DOHH2 (cell line): ENCODE measurements at regions not wholly inside any gene's neighbourhood (a gene's known extent, or its start where the extent isn't known, plus 50 kb on each side); places are given as distances from the start of the nearest gene placed in this dataset.

Source experiments
- H3F3A ChIP-seq: fragments of 200-600 bp; sonication (generic), shearing (Covaris generic); 2 replicates; pipeline ENCODE4 v1.6.0; 2016; ENCODE audit warnings: antibody characterized with exemption, mild to moderate bottlenecking; ENCODE audit not compliant: control insufficient read depth, insufficient read depth
- H3K27ac ChIP-seq: fragments of 200-600 bp; sonication (generic); 2 replicates; pipeline ENCODE4 v1.5.1; 2014; ENCODE audit warnings: low read depth, mild to moderate bottlenecking, low read length, moderate library complexity
- H3K27me3 ChIP-seq: fragments of 200-600 bp; sonication (generic); 2 replicates; pipeline ENCODE4 v1.6.1; 2014; ENCODE audit warnings: mild to moderate bottlenecking, low read length, mixed read lengths; ENCODE audit not compliant: control insufficient read depth
- H3K36me3 ChIP-seq: fragments of 200-600 bp; sonication (generic); 2 replicates; pipeline ENCODE4 v1.6.1; 2014; ENCODE audit warnings: mild to moderate bottlenecking, low read length, moderate library complexity, mixed read lengths; ENCODE audit not compliant: control insufficient read depth
- H3K4me1 ChIP-seq: fragments of 200-600 bp; sonication (generic); 2 replicates; pipeline ENCODE4 v1.6.1; 2014; ENCODE audit warnings: mild to moderate bottlenecking, low read length, mixed read lengths; ENCODE audit not compliant: control insufficient read depth
- H3K4me2 ChIP-seq: fragments of 200-600 bp; sonication (generic); 2 replicates; pipeline ENCODE4 v1.6.0; 2014; ENCODE audit warnings: mild to moderate bottlenecking, low read length, moderate library complexity
- H3K4me3 ChIP-seq: fragments of 200-600 bp; sonication (generic); 2 replicates; pipeline ENCODE4 v1.5.1; 2014; ENCODE audit warnings: mild to moderate bottlenecking, low read length, mixed read lengths
- H3K79me2 ChIP-seq: fragments of 200-600 bp; sonication (generic); 2 replicates; pipeline ENCODE4 v1.6.1; 2014; ENCODE audit warnings: mild to moderate bottlenecking, low read length, mixed read lengths; ENCODE audit not compliant: control insufficient read depth
- H3K9me2 ChIP-seq: fragments of 200-600 bp; sonication (generic); replicated peaks from 2 replicates; pipeline ENCODE4 v1.6.1; 2014; ENCODE audit warnings: mild to moderate bottlenecking, low read length, mixed read lengths; ENCODE audit not compliant: control insufficient read depth
- H3K9me3 ChIP-seq: fragments of 200-600 bp; sonication (generic); 2 replicates; pipeline ENCODE4 v1.6.1; 2014; ENCODE audit warnings: antibody characterized with exemption, low read length, mixed read lengths; ENCODE audit not compliant: control insufficient read depth, insufficient read depth
- H4K20me1 ChIP-seq: fragments of 200-600 bp; sonication (generic); 2 replicates; pipeline ENCODE4 v1.6.0; 2014; ENCODE audit warnings: low read depth, mild to moderate bottlenecking, antibody characterized with exemption, low read length, moderate library complexity; ENCODE audit not compliant: control insufficient read depth, insufficient read depth
- EZH2phosphoT487 ChIP-seq: fragments of 200-600 bp; sonication (generic); IDR thresholded peaks from 2 replicates; pipeline ENCODE4 v1.6.1; 2017; ENCODE audit warnings: borderline replicate concordance, mild to moderate bottlenecking, antibody characterized with exemption, low read length, moderate library complexity, mixed read lengths
- TF ChIP-seq, protein P1 (sequence below): fragments of 200-600 bp; sonication (generic); IDR thresholded peaks from one replicate; pipeline ENCODE4 v1.5.1; 2014; ENCODE audit warnings: antibody characterized with exemption, mild to moderate bottlenecking, low read depth, low read length; ENCODE audit not compliant: poor library complexity, severe bottlenecking

DNA sequence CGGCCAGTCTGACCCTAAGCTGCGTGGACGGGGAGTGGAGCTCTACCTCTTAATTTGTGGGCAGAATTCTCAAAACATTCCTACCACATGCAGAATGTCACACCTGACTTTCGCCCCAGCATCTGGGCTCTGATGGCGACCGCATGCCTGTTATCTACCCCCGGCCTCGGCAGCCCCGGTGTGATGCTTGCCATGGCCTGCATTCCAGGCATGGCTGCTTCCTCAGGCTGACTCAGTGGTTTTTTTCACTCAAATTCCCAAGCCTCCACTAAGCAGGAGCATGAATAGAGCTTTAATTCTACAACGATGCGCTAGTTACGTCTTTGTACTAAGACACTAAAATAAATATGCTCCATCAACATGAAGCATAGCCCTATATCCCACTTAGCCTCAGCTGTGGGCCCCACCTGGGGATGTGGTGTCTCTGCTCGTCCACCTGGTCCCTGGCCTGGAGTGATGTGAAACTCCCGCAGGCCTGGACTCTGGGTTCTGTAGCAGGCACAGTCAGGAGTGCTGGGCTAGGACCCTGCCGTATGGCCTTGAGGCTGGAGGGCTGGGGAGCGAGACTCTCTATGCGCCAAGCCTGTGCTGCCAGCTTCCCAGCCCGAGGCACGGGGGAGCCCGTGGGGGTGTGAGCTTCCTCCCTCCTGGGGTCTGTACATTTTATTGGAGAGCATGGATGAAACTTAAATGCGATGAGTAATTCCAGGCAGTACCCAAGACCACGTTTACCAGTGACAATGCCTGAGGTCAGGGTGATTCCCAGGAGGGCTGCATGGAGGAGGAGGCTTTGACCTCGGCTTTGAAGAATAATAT, 153.2 kb downstream of the CTTN start:
- Histone ChIP-seq H3K4me1 (no peaks in the 10 kb centered on the region), H3F3A (no peaks in the 10 kb centered on the region), H3K36me3 (no peaks in the 10 kb centered on the region), H3K4me2 (no peak overlapping the region), H3K4me3 (no peak overlapping the region), H3K9me3 (no peaks in the 10 kb centered on the region), H3K27ac (no peak overlapping the region), H3K79me2 (no peaks in the 10 kb centered on the region), H4K20me1 (no peaks in the 10 kb centered on the region), H3K9me2 (no peaks in the 10 kb centered on the region), H3K27me3 (no peaks in the 10 kb centered on the region)
- TF ChIP-seq, protein P1, sequence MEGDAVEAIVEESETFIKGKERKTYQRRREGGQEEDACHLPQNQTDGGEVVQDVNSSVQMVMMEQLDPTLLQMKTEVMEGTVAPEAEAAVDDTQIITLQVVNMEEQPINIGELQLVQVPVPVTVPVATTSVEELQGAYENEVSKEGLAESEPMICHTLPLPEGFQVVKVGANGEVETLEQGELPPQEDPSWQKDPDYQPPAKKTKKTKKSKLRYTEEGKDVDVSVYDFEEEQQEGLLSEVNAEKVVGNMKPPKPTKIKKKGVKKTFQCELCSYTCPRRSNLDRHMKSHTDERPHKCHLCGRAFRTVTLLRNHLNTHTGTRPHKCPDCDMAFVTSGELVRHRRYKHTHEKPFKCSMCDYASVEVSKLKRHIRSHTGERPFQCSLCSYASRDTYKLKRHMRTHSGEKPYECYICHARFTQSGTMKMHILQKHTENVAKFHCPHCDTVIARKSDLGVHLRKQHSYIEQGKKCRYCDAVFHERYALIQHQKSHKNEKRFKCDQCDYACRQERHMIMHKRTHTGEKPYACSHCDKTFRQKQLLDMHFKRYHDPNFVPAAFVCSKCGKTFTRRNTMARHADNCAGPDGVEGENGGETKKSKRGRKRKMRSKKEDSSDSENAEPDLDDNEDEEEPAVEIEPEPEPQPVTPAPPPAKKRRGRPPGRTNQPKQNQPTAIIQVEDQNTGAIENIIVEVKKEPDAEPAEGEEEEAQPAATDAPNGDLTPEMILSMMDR, result no peak
- TF ChIP-seq EZH2phosphoT487, result no peak

DNA sequence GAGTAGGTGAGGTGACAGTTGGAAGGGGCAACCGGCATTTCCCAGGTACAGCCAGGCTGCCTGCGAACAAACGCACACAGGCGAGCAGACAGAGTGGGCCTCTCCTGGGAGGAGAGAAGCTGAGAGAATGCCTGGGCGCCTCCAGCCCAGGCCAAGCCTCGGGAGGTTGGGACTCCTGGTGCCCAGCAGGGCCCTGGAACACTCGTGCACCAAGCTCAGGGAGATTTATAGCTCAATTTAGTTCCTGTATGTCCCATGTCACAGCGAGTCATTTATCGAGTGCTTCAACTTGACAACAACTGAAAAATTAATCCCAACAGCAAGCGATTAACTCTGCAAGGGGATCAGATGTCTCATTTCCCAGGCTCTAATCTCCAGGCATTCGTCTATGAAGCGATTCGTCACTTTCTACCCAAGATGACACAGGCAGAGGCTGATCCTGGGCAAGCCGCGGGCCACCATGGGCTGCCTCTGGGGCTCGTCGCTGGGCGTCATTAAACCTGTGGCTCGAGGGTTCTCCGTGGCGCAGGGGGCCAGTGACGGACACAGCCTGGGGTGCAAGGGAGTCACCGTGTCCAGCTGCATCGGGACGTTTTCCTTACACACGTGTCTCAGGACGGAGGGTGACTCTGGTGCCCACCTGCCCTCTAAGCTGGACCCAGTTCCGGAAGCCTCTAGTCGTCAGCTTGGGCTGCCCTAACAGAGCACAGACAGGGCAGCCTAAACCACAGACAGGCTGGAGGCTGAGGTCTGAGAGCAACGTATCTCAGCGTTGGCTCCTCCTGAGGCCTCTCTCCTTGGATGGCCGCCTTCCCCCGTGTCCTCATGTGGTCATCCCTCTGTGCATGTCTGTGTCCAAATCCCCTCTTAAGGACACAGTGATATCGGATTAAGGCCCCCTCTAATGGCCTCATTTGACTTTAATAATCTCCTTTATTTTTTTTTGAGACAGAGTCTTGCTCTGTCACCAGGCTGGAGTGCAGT, 154.1 kb downstream of the CTTN start:
- H3K4me1 ChIP-seq, result no peaks in the 10 kb centered on the region
- no peaks in the 10 kb centered on the region for H3K9me2 ChIP-seq
- no peaks in the 10 kb centered on the region for H3K79me2 ChIP-seq
- no peaks in the 10 kb centered on the region for H3K36me3 ChIP-seq
- TF ChIP-seq, protein P1, result no peak
- no peak for TF ChIP-seq EZH2phosphoT487
- no peak overlapping the region for H3K27ac ChIP-seq
- no peak overlapping the region for H3K4me2 ChIP-seq
- no peak overlapping the region for H3K4me3 ChIP-seq
- H3K27me3 ChIP-seq, result no peaks in the 10 kb centered on the region
- no peaks in the 10 kb centered on the region for H3F3A ChIP-seq
- H4K20me1 ChIP-seq, result no peaks in the 10 kb centered on the region
- no peaks in the 10 kb centered on the region for H3K9me3 ChIP-seq

DNA sequence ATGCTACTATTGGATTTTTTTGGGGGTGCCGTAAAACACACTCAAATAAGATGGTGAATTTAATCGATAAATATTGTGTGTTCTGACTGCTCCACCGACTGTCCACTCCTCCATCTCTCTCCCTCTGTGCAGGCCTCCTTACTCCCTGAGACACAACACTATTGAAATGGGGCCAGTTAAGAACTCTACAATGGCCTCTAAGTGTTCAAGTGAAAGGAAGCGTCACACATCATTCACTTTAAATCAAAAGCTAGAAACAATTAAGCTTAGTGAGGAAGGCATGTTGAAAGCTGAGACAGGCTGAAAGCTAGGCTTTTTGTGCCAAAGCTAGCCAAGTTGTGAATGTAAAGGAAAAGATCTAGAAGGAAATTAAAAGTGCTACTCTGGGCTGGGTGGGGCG, 156.7 kb downstream of the CTTN start:
- Histone ChIP-seq H3K4me2 (no peak overlapping the region), H3K27ac (no peak overlapping the region), H3K9me3 (no peaks in the 10 kb centered on the region), H3K4me3 (no peak overlapping the region), H3K27me3 (no peaks in the 10 kb centered on the region), H4K20me1 (no peaks in the 10 kb centered on the region), H3K4me1 (no peaks in the 10 kb centered on the region), H3F3A (no peaks in the 10 kb centered on the region), H3K36me3 (no peaks in the 10 kb centered on the region), H3K9me2 (no peaks in the 10 kb centered on the region), H3K79me2 (no peaks in the 10 kb centered on the region)
- TF ChIP-seq, protein P1, result no peak
- TF ChIP-seq EZH2phosphoT487, result no peak
